Fibroblast of mammary gland (primary cell): ENCODE measurements at regions not wholly inside any gene's neighbourhood (a gene's known extent, or its start where the extent isn't known, plus 50 kb on each side); places are given as distances from the start of the nearest gene placed in this dataset.
"Not testable (repeated sequence)": the region's sequence is repeated elsewhere in the genome, so short reads cannot be mapped to it uniquely, and the experiment has no call there.

ENCODE experiments used
- DNase-seq: peaks from one replicate; pipeline ENCODE4 v3.0.0-alpha.2; 2010; ENCODE audit warnings: low read depth
- H3K4me3 ChIP-seq: 2 replicates; pipeline ENCODE4 v1.5.1; 2011; ENCODE audit warnings: low read depth, mild to moderate bottlenecking, low read length, moderate library complexity; ENCODE audit not compliant: control insufficient read depth
- TF ChIP-seq, protein P1 (sequence below): conservative IDR thresholded peaks from 2 replicates; pipeline ENCODE4 v1.5.1; 2011; ENCODE audit warnings: low read depth, low read length, inconsistent platforms; ENCODE audit not compliant: control insufficient read depth, insufficient read depth

DNA sequence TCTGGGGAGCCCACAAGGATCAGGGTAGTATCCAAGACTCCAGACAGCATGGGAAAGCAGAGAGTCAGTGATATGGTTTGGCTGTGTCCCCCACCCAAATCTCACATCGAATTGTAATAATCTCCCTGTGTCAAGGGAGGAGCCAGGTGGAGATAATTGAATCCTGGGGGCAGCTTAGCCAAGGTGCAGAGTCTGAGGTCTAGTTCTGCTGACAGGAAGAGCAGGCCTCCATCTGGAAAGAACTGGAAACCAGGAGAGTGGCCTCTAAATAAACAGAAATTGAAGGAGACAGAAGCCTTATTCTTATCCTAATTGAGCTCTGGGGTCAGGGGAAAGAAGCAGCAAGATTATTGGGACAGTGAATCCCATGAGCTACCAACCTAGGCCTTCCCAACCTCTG, 146.7 kb upstream of the NRP1 start:
- TF ChIP-seq, protein P1, sequence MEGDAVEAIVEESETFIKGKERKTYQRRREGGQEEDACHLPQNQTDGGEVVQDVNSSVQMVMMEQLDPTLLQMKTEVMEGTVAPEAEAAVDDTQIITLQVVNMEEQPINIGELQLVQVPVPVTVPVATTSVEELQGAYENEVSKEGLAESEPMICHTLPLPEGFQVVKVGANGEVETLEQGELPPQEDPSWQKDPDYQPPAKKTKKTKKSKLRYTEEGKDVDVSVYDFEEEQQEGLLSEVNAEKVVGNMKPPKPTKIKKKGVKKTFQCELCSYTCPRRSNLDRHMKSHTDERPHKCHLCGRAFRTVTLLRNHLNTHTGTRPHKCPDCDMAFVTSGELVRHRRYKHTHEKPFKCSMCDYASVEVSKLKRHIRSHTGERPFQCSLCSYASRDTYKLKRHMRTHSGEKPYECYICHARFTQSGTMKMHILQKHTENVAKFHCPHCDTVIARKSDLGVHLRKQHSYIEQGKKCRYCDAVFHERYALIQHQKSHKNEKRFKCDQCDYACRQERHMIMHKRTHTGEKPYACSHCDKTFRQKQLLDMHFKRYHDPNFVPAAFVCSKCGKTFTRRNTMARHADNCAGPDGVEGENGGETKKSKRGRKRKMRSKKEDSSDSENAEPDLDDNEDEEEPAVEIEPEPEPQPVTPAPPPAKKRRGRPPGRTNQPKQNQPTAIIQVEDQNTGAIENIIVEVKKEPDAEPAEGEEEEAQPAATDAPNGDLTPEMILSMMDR = no peak
- H3K4me3 ChIP-seq = no peak overlapping the region
- DNase-seq = no peak

DNA sequence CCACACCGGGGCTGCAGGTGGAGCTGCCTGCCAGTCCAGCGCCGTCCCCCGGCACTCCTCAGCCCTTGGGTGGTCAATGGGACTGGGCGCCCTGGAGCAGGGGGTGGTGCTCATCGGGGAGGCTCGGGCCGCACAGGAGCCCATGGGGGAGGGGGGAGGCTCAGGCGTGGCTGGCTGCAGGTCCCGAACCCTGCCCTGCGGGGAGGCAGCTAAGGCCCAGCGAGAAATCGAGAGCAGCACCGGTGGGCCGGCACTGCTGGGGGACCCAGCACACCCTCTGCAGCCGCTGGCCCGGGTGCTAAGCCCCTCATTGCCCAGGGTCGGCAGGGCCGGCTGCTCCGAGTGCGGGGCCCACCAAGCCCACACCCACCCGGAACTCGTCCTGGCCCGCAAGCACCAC, 145.9 kb upstream of the NRP1 start:
- not testable (repeated sequence) for H3K4me3 ChIP-seq, DNase-seq

- no peak overlapping the region for H3K4me3 ChIP-seq
- TF ChIP-seq, protein P1 = no peak
- DNase-seq = no peak
These were observed 144.2 kb upstream of the NRP1 start for GRCh38 chr10:33478675-33479125.

- DNase-seq = no peak
- TF ChIP-seq, protein P1 = no peak
- no peak overlapping the region for H3K4me3 ChIP-seq
These were observed 143.7 kb upstream of the NRP1 start for GRCh38 chr10:33478089-33478674.

- DNase-seq = no peak
- TF ChIP-seq, protein P1 = no peak
- no peak overlapping the region for H3K4me3 ChIP-seq
These were observed 143.0 kb upstream of the NRP1 start for GRCh38 chr10:33477291-33478088.

- H3K4me3 ChIP-seq = no peak overlapping the region
- no peak for DNase-seq
- TF ChIP-seq, protein P1 = no peak
These were observed 142.3 kb upstream of the NRP1 start for GRCh38 chr10:33476757-33477273.

- TF ChIP-seq, protein P1 = no peak
- DNase-seq = no peak
- no peak overlapping the region for H3K4me3 ChIP-seq
These were observed 139.2 kb upstream of the NRP1 start for GRCh38 chr10:33473688-33474087.

- not testable (repeated sequence) for DNase-seq, H3K4me3 ChIP-seq
These were observed 133.5 kb upstream of the NRP1 start for GRCh38 chr10:33468006-33468405.
